PC-3 (cell line): ENCODE measurements at regions not wholly inside any gene's neighbourhood (a gene's known extent, or its start where the extent isn't known, plus 50 kb on each side); places are given as distances from the start of the nearest gene placed in this dataset.

Experiments
- ATAC-seq: fragments of 200-7000 bp; cut with Tn5 transposase; 2 replicates; pipeline ENCODE4 v1.9.1; 2020; ENCODE audit warnings: mild to moderate bottlenecking, moderate library complexity
- BruUV-seq: library from RNA; stranded (reverse); fragments of 400-500 nt; replicated peaks from 2 replicates; lab custom pipeline; 2021; lab: Mats Ljungman, UMichigan
- CTCF ChIA-PET: fragments of 300-600 bp; sonication (Branson Sonifier 250); formaldehyde crosslinking; loops from one replicate; lab custom pipeline; 2022; ENCODE audit warnings: antibody characterized with exemption; lab: Charles Lee
- POLR2A ChIA-PET: fragments of 300-600 bp; sonication (Branson Sonifier 250); formaldehyde crosslinking; loops from one replicate; lab custom pipeline; 2022; ENCODE audit warnings: antibody characterized with exemption; ENCODE audit not compliant: unreplicated experiment; lab: Charles Lee
- DNase-seq: peaks from one replicate; pipeline ENCODE4 v3.0.0-alpha.2; 2015
- H2AFZ ChIP-seq: fragments of 300-600 bp; sonication (generic); 2 replicates; pipeline ENCODE4 v1.6.0; 2016; ENCODE audit warnings: antibody characterized with exemption, low read length
- H3F3A ChIP-seq: fragments of 300-600 bp; sonication (generic); one replicate; pipeline ENCODE4 v1.6.0; 2017; ENCODE audit warnings: antibody characterized with exemption, low read length, control low read depth, mild to moderate bottlenecking; ENCODE audit not compliant: unreplicated experiment
- H3K27ac ChIP-seq: fragments of 300-600 bp; sonication (generic); 2 replicates; pipeline ENCODE4 v1.5.1; 2016; ENCODE audit warnings: mild to moderate bottlenecking, low read length
- H3K27me3 ChIP-seq: fragments of 300-600 bp; sonication (generic); 2 replicates; pipeline ENCODE4 v1.6.1; 2016; ENCODE audit warnings: low read length, mixed read lengths
- H3K36me3 ChIP-seq: fragments of 300-600 bp; sonication (generic); 2 replicates; pipeline ENCODE4 v1.6.1; 2016; ENCODE audit warnings: low read depth, mixed run types, low read length, mixed read lengths
- H3K4me1 ChIP-seq: fragments of 300-600 bp; sonication (generic); 2 replicates; pipeline ENCODE4 v1.5.1; 2016; ENCODE audit warnings: low read length; ENCODE audit not compliant: insufficient read depth
- H3K4me2 ChIP-seq: fragments of 300-600 bp; sonication (generic); 2 replicates; pipeline ENCODE4 v1.6.0; 2016; ENCODE audit warnings: low read length
- H3K4me3 ChIP-seq: fragments of 300-600 bp; sonication (generic); 2 replicates; pipeline ENCODE4 v1.5.1; 2016; ENCODE audit warnings: mild to moderate bottlenecking, low read length, mixed read lengths
- H3K79me2 ChIP-seq: fragments of 300-600 bp; sonication (generic); 2 replicates; pipeline ENCODE4 v1.6.1; 2017; ENCODE audit warnings: low read length, mixed read lengths
- H3K9ac ChIP-seq: fragments of 300-600 bp; sonication (generic); 2 replicates; pipeline ENCODE4 v1.6.0; 2016; ENCODE audit warnings: mild to moderate bottlenecking, low read length
- H3K9me2 ChIP-seq: fragments of 300-600 bp; sonication (generic); replicated peaks from 2 replicates; pipeline ENCODE4 v1.6.1; 2016; ENCODE audit warnings: mixed run types, low read length, mixed read lengths
- H3K9me3 ChIP-seq: fragments of 300-600 bp; sonication (generic); 2 replicates; pipeline ENCODE4 v1.6.1; 2016; ENCODE audit warnings: low read length, mixed read lengths
- H4K20me1 ChIP-seq: fragments of 300-600 bp; sonication (generic); 2 replicates; pipeline ENCODE4 v1.6.1; 2016; ENCODE audit warnings: low read length, mixed read lengths
- CTCF ChIP-seq: fragments of 300-600 bp; sonication (generic); conservative IDR thresholded peaks from 2 replicates; pipeline ENCODE4 v1.5.1; 2017; ENCODE audit warnings: antibody characterized with exemption, low read depth, mild to moderate bottlenecking, low read length
- EZH2 ChIP-seq: fragments of 300-600 bp; sonication (generic); IDR thresholded peaks from one replicate; pipeline ENCODE4 v1.6.1; 2017; ENCODE audit warnings: antibody characterized with exemption, mild to moderate bottlenecking, low read length; ENCODE audit not compliant: unreplicated experiment
- EZH2phosphoT487 ChIP-seq: fragments of 300-600 bp; sonication (generic); IDR thresholded peaks from 2 replicates; pipeline ENCODE4 v1.6.1; 2018; ENCODE audit warnings: mild to moderate bottlenecking, antibody characterized with exemption, low read length, borderline replicate concordance
- intact Hi-C: fragments of 100-400 bp; cut with micrococcal nuclease; formaldehyde crosslinking; loops from 2 replicates; pipeline ENCODE4 v1.9.0; 2023

GRCh38 chrX:6965729-6966128 lies 181.8 kb upstream of the STS start:
- H3K27me3 ChIP-seq, result no peaks in the 10 kb centered on the region
- H4K20me1 ChIP-seq, result no peaks in the 10 kb centered on the region
- H3K4me3 ChIP-seq, result no peak overlapping the region
- no peaks in the 10 kb centered on the region for H3K36me3 ChIP-seq
- DNase-seq (no peak), ATAC-seq (no peak)
- no TSS peak for BruUV-seq
- H3K27ac ChIP-seq, result no peak overlapping the region
- no peaks in the 10 kb centered on the region for H3K9me2 ChIP-seq
- no peaks in the 10 kb centered on the region for H3K9me3 ChIP-seq
- H3K9ac ChIP-seq, result no peak overlapping the region
- H2AFZ ChIP-seq, result no peak overlapping the region
- ChIA-PET CTCF (no interaction called here), POLR2A (no interaction called here)
- no peak overlapping the region for H3K4me2 ChIP-seq
- H3F3A ChIP-seq, result no peaks in the 10 kb centered on the region
- TF ChIP-seq EZH2 (no peak), EZH2phosphoT487 (no peak), CTCF (no peak)
- H3K79me2 ChIP-seq, result no peaks in the 10 kb centered on the region
- intact Hi-C loops, result no loop called here
- H3K4me1 ChIP-seq, result no peaks in the 10 kb centered on the region

DNA sequence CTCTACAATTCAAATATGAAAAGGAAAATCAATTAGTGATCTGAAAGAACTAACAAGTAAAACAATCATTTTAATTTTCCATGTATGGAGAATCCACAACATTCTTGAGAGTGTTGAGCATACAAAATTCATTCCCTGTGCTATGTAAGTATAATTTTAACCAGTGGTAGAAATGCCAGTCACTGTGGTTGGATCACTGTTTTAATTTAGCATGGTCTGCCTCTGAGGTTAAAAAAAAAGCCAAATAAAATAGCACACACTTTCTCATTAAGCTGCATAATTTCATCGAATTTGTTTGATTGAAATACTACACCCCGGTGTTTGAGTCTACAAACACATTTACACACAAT lies 185.5 kb upstream of the STS start:
- BruUV-seq, result no TSS peak
- POLR2A ChIA-PET, result no interaction called here

More for the DNA sequence above, 185.5 kb upstream of the STS start:
- no peak for DNase-seq
- intact Hi-C loops, result no loop called here
- no peak overlapping the region for H3K4me2 ChIP-seq
- no peak overlapping the region for H3K9ac ChIP-seq
- ATAC-seq, result no peak
- no peak overlapping the region for H3K4me3 ChIP-seq
- H3K9me3 ChIP-seq, result no peaks in the 10 kb centered on the region
- H3K79me2 ChIP-seq, result no peaks in the 10 kb centered on the region
- no peaks in the 10 kb centered on the region for H4K20me1 ChIP-seq
- no peaks in the 10 kb centered on the region for H3F3A ChIP-seq
- no peaks in the 10 kb centered on the region for H3K9me2 ChIP-seq
- H2AFZ ChIP-seq, result no peak overlapping the region
- CTCF ChIA-PET, result no interaction called here
- no peaks in the 10 kb centered on the region for H3K4me1 ChIP-seq
- no peaks in the 10 kb centered on the region for H3K27me3 ChIP-seq
- H3K36me3 ChIP-seq, result no peaks in the 10 kb centered on the region
- no peak overlapping the region for H3K27ac ChIP-seq
- no peak for TF ChIP-seq EZH2phosphoT487
- TF ChIP-seq EZH2, result no peak
- no peak for TF ChIP-seq CTCF
